GM18517 (cell line): ENCODE measurements at regions not wholly inside any gene's neighbourhood (a gene's known extent, or its start where the extent isn't known, plus 50 kb on each side); places are given as distances from the start of the nearest gene placed in this dataset.

Source experiments
- ATAC-seq: cut with Tn5 transposase; IDR thresholded peaks from one replicate; pipeline ENCODE4 v1.9.1; 2021; ENCODE audit warnings: mild to moderate bottlenecking, moderate library complexity; ENCODE audit not compliant: unreplicated experiment

GRCh38 chr21:35905096-35905962 is 155.0 kb downstream of the SETD4 start:
- ATAC-seq = no peak

- no peak for ATAC-seq
These were observed 159.8 kb downstream of the SETD4 start for GRCh38 chr21:35900539-35900938.

- no peak for ATAC-seq
These were observed 164.3 kb downstream of the SETD4 start for GRCh38 chr21:35896060-35896459.

DNA sequence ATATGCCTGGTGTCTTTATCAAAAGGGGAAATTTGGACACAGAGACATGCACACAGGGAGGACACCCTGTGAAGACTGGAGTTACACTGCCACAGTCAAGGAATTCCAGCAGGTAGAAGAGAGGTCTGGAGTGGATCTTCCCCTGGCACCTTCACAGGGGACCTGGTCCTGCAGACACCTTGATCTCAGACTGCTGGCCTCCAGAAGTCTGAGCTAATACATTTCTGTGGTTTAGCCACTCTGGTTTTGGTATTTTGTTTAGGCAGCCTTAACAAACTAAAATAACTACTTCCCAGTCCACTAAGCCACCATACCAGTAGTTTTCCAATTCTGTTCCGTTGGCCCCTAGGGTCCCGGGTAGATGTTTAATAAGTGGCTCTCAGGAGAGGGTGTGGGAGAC is 164.7 kb downstream of the SETD4 start:
- no peak for ATAC-seq

DNA sequence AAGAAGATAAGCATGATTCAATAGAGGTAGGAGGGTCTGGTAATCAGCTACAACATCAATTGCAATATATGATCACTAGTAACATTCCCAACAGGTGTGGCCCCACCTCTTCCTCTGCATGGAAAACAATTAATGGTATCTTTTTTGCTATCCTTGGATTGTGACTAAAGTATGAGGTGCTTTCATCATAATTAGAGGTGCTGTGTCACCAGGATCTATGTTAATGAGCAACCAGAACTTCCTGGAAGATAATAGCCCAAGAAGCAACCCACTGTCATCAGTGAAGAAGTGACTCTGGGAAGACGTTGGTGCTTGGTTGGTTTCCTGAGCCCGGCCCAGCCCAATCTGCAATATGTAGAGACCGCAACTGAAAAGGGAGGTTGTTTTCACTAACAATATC is 167.2 kb downstream of the SETD4 start:
- ATAC-seq = no peak

DNA sequence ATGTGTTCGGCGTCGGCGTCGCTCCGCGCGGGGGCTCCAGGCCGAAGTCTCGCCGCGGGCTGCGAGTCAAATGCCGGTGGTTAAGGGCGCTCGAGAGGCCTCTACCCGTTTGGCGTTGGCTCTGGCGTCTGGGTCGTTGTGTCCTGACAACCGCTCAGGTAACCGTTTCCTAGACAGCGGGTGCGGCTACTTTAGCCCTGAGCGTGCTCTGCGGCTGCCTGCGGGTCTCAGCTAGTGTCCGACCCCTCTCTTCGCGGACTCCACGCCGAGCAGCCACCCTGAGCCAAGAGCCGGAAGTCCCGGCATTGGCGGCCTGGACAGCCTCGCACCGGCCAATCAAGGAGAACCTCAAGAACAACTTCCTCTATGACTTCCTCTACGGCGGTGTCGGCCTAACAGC is 173.4 kb downstream of the SETD4 start:
- ATAC-seq = no peak

DNA sequence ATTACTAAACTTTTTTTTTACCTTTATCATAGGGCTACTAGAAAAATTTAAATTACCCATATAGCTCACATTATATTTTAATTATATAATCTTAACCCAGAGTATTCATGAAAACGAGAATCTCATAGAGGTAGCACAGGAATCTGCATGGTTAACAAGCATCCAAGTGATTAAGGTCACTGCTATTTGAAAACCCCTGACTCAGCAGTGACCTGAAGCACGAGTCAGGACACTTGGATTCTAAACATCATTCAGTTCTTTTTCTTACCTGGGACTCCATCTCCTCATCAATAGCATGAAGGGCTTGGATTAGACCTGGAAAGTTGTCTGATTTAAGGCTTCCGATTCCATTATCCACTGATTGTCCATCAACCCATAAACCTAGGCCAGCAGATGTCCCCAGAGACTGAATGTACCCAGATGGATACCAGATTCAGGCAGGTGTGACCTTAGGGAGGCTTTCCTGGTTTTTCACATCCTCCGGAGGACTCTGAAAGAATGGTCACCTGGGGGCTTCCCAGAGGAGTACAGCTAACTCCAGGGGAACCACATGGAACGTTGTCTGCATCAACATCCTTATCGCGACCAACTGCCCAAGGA is 174.3 kb downstream of the SETD4 start:
- ATAC-seq = no peak

GRCh38 chr21:35882791-35883240 is 177.5 kb downstream of the SETD4 start:
- ATAC-seq = no peak

GRCh38 chr21:35873441-35873840 is 186.9 kb downstream of the SETD4 start:
- no peak for ATAC-seq

- no peak for ATAC-seq
These were observed 188.4 kb downstream of the SETD4 start for GRCh38 chr21:35871906-35872305.

GRCh38 chr21:35868869-35869223 is 191.5 kb downstream of the SETD4 start:
- no peak for ATAC-seq

DNA sequence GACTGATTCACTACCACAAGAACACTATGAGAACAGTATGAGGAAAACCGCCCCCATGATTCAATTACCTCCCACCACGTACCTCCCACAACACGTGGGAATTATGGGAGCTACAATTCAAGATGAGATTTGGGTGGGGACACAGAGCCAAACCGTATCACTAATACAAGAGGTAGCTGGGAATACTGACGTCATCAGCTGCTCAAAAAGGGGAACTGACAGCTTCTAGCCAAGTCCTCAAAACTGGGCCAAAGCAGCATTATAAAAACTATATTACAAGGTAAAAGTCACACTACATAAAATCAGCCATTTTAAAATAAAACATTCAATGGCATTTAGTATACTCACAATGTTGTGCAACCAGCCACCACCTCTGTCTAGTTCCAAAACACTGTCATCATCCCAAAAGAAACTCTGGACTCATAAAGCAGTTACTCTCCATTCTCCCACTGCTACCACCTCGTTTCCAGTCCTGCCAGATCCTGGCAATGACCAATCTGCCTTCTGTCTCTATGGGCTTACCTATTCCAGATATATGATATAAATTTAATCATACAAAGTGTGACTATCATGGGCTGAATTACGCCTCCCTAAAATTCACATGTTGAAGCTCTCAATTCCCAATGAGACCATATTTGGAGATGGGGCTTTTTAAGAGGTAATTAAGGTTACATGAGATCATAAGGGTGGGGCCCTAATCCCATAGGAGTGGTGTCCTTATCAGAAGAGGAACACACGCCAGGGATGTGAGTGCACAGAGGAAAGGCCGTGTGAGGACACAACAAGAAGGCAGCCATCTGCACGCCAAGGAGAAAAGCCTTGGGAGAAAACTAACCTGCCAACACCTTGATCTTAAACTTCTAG is 192.1 kb downstream of the SETD4 start:
- no peak for ATAC-seq

DNA sequence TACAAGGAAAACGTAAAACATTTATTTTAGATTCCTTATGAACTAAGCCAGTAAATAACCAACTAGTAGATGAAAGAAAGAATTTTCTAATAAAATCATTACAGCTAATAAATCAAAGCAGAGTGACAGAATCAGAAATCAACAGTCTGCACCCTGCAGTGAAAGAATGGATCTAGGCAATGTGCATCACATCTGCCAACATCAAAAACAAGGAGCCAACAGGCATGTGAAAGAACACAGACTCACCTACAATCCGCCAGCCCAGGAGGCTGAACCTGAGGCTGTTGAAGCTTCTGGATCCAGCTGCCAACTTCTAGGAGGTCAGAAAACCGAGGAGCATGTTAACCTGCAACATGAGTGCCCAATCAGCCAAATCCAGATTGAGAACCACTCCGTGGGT is 196.3 kb downstream of the SETD4 start:
- ATAC-seq = no peak

DNA sequence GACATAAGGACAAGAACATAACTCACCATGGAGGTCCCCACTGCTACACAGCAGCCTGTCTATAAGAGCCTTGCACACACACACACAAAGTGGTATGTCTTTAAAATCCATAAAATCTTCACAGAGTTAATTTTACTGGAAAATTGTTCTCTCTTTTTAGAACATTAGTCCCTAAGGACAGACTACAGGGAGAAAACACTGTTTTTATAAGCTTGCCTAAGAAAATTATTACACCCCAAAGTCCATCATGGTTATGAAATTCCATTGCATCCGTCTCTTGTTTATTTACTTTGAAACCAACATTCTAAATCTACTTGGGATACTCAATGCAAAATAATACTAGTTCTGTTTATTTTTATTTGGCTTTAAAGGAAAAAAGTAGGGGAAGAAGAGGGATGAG is 197.4 kb downstream of the SETD4 start:
- no peak for ATAC-seq

DNA sequence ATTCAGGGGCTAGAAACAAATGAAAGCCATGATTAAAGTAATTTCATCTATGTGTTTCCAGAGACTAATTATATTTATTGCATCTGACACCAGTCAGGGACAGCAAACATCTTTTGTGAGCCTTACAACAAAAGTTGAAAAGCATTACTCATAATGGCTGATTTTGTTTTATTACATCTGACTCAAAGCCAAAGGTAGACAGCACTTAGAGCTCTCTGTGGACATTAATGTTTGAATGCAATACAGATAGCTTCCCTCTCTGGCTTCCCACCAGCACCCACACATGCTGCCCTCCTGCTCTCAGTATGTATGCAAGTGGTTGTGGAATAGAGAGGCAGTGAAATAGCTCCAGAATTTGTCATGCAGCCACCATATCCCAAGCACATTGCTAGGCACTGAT is 198.7 kb downstream of the SETD4 start:
- ATAC-seq = no peak

DNA sequence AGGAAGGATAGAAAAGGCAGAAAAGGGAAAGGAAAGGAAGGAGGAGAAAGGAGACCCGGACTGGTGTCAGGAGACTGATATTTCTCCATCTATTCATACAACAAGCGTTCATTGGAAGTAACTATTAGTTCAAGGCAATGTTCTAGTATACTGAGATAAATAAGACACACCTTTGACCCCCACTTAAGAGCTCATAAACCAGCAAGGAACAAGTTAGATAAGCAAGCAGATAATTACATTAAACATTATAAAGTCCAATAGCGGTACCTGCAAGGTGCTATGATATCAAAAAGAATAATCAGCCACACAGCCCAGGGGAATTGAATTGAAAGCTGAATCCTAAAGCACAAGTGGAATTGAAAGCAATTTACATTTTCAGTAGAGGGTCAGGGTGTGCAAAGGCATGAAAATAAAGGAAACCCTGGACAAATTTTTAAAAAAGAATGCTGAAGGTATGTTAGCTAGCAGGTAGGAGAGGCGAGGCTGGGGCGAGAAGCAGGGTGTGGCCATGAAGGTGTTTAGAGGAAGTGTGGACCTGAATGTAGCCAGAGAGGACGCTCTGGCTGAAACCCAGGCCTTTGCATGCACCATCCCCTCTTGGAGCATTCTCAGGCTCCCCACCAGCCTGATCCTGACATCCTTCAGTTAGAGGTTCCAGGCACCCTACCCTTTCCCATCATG is 200.0 kb downstream of the SETD4 start:
- no peak for ATAC-seq

DNA sequence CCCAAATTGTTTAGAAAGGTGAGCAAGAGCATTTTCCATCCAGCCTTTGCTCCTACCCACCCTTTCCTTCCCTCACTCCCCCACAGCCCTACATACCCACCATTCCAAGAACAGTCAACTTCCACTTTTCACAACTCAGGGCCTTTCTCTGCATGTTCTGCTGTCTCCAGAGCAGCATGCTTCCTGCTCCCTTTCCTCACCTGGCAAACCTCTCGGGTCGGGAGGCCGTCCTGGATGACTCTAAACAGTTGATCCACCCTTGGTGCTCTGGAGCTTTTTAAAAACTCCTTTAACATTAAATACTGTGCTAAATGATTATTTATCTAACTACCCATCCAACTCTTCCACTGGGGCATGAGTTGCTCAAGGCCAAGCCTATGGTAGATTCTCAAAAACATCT is 200.6 kb downstream of the SETD4 start:
- ATAC-seq = no peak

DNA sequence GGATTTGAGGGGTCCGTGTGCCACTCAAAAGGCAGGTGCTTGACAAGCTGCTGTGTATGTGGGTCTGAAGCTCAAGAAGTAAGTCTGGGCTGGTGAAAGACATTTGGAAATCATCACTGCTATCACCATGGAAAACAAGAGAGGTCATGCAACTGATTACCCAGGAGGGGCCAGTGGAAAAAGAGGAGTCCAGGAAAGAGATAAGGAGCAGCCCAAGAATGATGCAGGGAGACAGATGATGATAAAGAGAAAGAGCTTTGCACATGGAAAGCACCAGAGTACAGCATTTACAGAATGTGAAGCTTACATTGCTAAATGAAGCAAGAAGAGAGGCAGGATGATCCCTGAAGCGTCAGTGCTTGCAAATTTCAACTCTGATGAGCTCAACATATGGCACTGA is 203.2 kb downstream of the SETD4 start:
- ATAC-seq = no peak

- ATAC-seq = no peak
These were observed 204.8 kb downstream of the SETD4 start for GRCh38 chr21:35855484-35855883.

- ATAC-seq = no peak
These were observed 206.0 kb downstream of the SETD4 start for GRCh38 chr21:35854281-35854680.
